HAP-1 (cell line): ENCODE measurements at regions not wholly inside any gene's neighbourhood (a gene's known extent, or its start where the extent isn't known, plus 50 kb on each side); places are given as distances from the start of the nearest gene placed in this dataset.
"Not testable (repeated sequence)": the region's sequence is repeated elsewhere in the genome, so short reads cannot be mapped to it uniquely, and the experiment has no call there.

Experiments used
- DNase-seq, 2 experiments: peaks; one replicate each; pipeline ENCODE4 v3.0.0-alpha.2; 2016 to 2020; ENCODE audit warnings: low spot score in 2 of 2
- H3K27me3 ChIP-seq: fragments of 250-450 bp; sonication (Bioruptor Pico); 2 replicates; pipeline ENCODE4 v1.5.1; 2020; ENCODE audit warnings: low read depth, mild to moderate bottlenecking, moderate library complexity
- H3K36me3 ChIP-seq: fragments of 250-450 bp; sonication (Bioruptor Pico); replicated peaks from 2 replicates; pipeline ENCODE4 v1.5.1; 2020; ENCODE audit warnings: mild to moderate bottlenecking
- H3K4me1 ChIP-seq: fragments of 250-450 bp; sonication (Bioruptor Pico); 2 replicates; pipeline ENCODE4 v1.5.1; 2020; ENCODE audit warnings: mild to moderate bottlenecking
- H3K4me3 ChIP-seq: fragments of 250-450 bp; sonication (Bioruptor Pico); 2 replicates; pipeline ENCODE4 v1.5.1; 2020; ENCODE audit warnings: mild to moderate bottlenecking, moderate library complexity
- H3K9me3 ChIP-seq: fragments of 250-450 bp; sonication (Bioruptor Pico); 2 replicates; pipeline ENCODE4 v1.5.1; 2020; ENCODE audit warnings: mild to moderate bottlenecking, moderate library complexity
- in situ Hi-C: fragments of 300-500 bp; cut with MboI; formaldehyde crosslinking; loops from 3 replicates; pipeline ENCODE4 v1.14.3; 2020; ENCODE audit warnings: low sequenced_read_pairs, inconsistent platforms, mixed read lengths

- H3K36me3 ChIP-seq, result no peaks in the 10 kb centered on the region
- no peaks in the 10 kb centered on the region for H3K9me3 ChIP-seq
- H3K4me1 ChIP-seq, result peaks cover 13% of the 10 kb centered on the region
- DNase-seq, result no peak
- in situ Hi-C loops, result loop anchor here (10.0 kb wide), 1 partner anchor 516 kb away; no protein-coding TSS in a partner anchor
- no peak overlapping the region for H3K4me3 ChIP-seq
- 0 out of 2 replicates have a peak, but pooled peaks cover 4% of the 10 kb centered on the region for H3K27me3 ChIP-seq
Measured at GRCh38 chr12:46660719-46661109, 165.1 kb downstream of the SLC38A4 start.

GRCh38 chr12:46660276-46660675, 165.5 kb downstream of the SLC38A4 start:
- H3K4me1 ChIP-seq, result peaks cover 13% of the 10 kb centered on the region
- 0 out of 2 replicates have a peak, but pooled peaks cover 4% of the 10 kb centered on the region for H3K27me3 ChIP-seq
- no peaks in the 10 kb centered on the region for H3K9me3 ChIP-seq
- in situ Hi-C loops, result loop anchor here (10.0 kb wide), 1 partner anchor 515 kb away; no protein-coding TSS in a partner anchor
- DNase-seq, result no peak
- no peak overlapping the region for H3K4me3 ChIP-seq
- no peaks in the 10 kb centered on the region for H3K36me3 ChIP-seq

- Histone ChIP-seq H3K4me3 (no peak overlapping the region), H3K4me1 (peaks cover 13% of the 10 kb centered on the region), H3K27me3 (0 out of 2 replicates have a peak, but pooled peaks cover 4% of the 10 kb centered on the region), H3K9me3 (no peaks in the 10 kb centered on the region), H3K36me3 (no peaks in the 10 kb centered on the region)
- in situ Hi-C loops, result loop anchor here (10.0 kb wide), 1 partner anchor 515 kb away; no protein-coding TSS in a partner anchor
- no peak for DNase-seq
Measured at GRCh38 chr12:46659824-46660223, 166.0 kb downstream of the SLC38A4 start.

GRCh38 chr12:46659032-46659650, 166.7 kb downstream of the SLC38A4 start:
- H3K36me3 ChIP-seq, result no peaks in the 10 kb centered on the region
- 0 out of 2 replicates have a peak, but pooled peaks cover 4% of the 10 kb centered on the region for H3K27me3 ChIP-seq
- no peak for DNase-seq
- no peaks in the 10 kb centered on the region for H3K9me3 ChIP-seq
- in situ Hi-C loops, result no loop called here
- H3K4me3 ChIP-seq, result no peak overlapping the region
- peaks cover 13% of the 10 kb centered on the region for H3K4me1 ChIP-seq

- in situ Hi-C loops, result no loop called here
- no peak for DNase-seq
Measured at GRCh38 chr12:46657453-46658411, 168.1 kb downstream of the SLC38A4 start.

GRCh38 chr12:46655984-46656383, 169.8 kb downstream of the SLC38A4 start:
- in situ Hi-C loops, H3K9me3 ChIP-seq, DNase-seq, H3K4me3 ChIP-seq, H3K27me3 ChIP-seq, H3K36me3 ChIP-seq: not testable (repeated sequence)
- peaks cover 11% of the 10 kb centered on the region for H3K4me1 ChIP-seq

More at GRCh38 chr12:46657453-46658411, 168.1 kb downstream of the SLC38A4 start:
- Histone ChIP-seq H3K27me3 (0 out of 2 replicates have a peak, but pooled peaks cover 4% of the 10 kb centered on the region), H3K36me3 (no peaks in the 10 kb centered on the region), H3K4me3 (no peak overlapping the region), H3K4me1 (peaks cover 13% of the 10 kb centered on the region), H3K9me3 (no peaks in the 10 kb centered on the region)

- in situ Hi-C loops, result no loop called here
- no peak for DNase-seq
Measured at GRCh38 chr12:46653311-46653710, 172.5 kb downstream of the SLC38A4 start.

GRCh38 chr12:46652692-46653091, 173.1 kb downstream of the SLC38A4 start:
- H3K9me3 ChIP-seq, result no peaks in the 10 kb centered on the region

More at GRCh38 chr12:46653311-46653710, 172.5 kb downstream of the SLC38A4 start:
- H3K4me1 ChIP-seq, result no peaks in the 10 kb centered on the region
- H3K36me3 ChIP-seq, result no peaks in the 10 kb centered on the region
- H3K9me3 ChIP-seq, result no peaks in the 10 kb centered on the region
- H3K4me3 ChIP-seq, result no peak overlapping the region
- 0 out of 2 replicates have a peak, but pooled peaks cover under 1% of the 10 kb centered on the region for H3K27me3 ChIP-seq

GRCh38 chr12:46650688-46651087, 175.1 kb downstream of the SLC38A4 start:
- Histone ChIP-seq H3K4me3 (no peak overlapping the region), H3K4me1 (no peaks in the 10 kb centered on the region), H3K27me3 (no peaks in the 10 kb centered on the region), H3K36me3 (no peaks in the 10 kb centered on the region), H3K9me3 (no peaks in the 10 kb centered on the region)
- in situ Hi-C loops, result no loop called here
- no peak for DNase-seq

More at GRCh38 chr12:46652692-46653091, 173.1 kb downstream of the SLC38A4 start:
- Histone ChIP-seq H3K27me3 (no peaks in the 10 kb centered on the region), H3K36me3 (no peaks in the 10 kb centered on the region), H3K4me3 (no peak overlapping the region), H3K4me1 (no peaks in the 10 kb centered on the region)
- in situ Hi-C loops, result no loop called here
- no peak for DNase-seq

- Histone ChIP-seq H3K4me3 (no peak overlapping the region), H3K36me3 (no peaks in the 10 kb centered on the region), H3K4me1 (no peaks in the 10 kb centered on the region), H3K9me3 (no peaks in the 10 kb centered on the region), H3K27me3 (no peaks in the 10 kb centered on the region)
- in situ Hi-C loops, result no loop called here
- DNase-seq, result no peak
Measured at GRCh38 chr12:46649433-46649832, 176.4 kb downstream of the SLC38A4 start.

- Histone ChIP-seq H3K27me3 (no peaks in the 10 kb centered on the region), H3K9me3 (no peaks in the 10 kb centered on the region), H3K36me3 (no peaks in the 10 kb centered on the region), H3K4me3 (no peak overlapping the region), H3K4me1 (no peaks in the 10 kb centered on the region)
- in situ Hi-C loops, result no loop called here
- no peak for DNase-seq
Measured at GRCh38 chr12:46647034-46647433, 178.8 kb downstream of the SLC38A4 start.

GRCh38 chr12:46641649-46642048, 184.1 kb downstream of the SLC38A4 start:
- in situ Hi-C loops, H3K36me3 ChIP-seq, H3K4me3 ChIP-seq, H3K4me1 ChIP-seq, H3K27me3 ChIP-seq, DNase-seq, H3K9me3 ChIP-seq: not testable (repeated sequence)

GRCh38 chr12:46635818-46636217, 190.0 kb downstream of the SLC38A4 start:
- Histone ChIP-seq H3K36me3 (no peaks in the 10 kb centered on the region), H3K9me3 (no peaks in the 10 kb centered on the region), H3K27me3 (no peaks in the 10 kb centered on the region), H3K4me1 (no peaks in the 10 kb centered on the region), H3K4me3 (no peak overlapping the region)
- in situ Hi-C loops, result no loop called here
- no peak for DNase-seq
